ENCODE measurements at regions not wholly inside any gene's neighbourhood (a gene's known extent, or its start where the extent isn't known, plus 50 kb on each side); places are given as distances from the start of the nearest gene placed in this dataset.

DNA sequence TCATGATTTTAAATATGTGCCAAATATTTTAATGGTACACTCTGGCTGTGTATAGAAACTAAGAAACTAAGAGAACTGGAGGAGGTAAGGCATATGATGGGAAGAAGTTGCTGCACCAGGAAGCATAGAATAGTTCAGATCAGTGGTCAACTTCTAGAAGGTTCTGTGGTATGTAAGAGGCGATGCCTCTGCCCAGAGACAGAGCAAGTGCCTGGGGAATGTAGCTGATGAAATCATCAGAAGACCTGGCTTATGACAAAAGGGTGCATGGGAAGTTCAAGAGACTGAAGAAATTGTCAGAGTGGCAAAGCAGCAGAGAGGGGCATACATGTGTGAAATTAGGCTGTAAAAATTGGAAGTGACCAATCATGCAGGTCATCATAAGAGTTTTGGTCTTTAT, 580.8 kb downstream of the BMP2 start:
- no peak for TF ChIP-seq EZH2 (IDR thresholded peaks at IDR 0.05; ENCODE audit: borderline replicate concordance, insufficient read depth, low read depth, low read length, poor library complexity, severe bottlenecking)
- TF ChIP-seq, protein P1, sequence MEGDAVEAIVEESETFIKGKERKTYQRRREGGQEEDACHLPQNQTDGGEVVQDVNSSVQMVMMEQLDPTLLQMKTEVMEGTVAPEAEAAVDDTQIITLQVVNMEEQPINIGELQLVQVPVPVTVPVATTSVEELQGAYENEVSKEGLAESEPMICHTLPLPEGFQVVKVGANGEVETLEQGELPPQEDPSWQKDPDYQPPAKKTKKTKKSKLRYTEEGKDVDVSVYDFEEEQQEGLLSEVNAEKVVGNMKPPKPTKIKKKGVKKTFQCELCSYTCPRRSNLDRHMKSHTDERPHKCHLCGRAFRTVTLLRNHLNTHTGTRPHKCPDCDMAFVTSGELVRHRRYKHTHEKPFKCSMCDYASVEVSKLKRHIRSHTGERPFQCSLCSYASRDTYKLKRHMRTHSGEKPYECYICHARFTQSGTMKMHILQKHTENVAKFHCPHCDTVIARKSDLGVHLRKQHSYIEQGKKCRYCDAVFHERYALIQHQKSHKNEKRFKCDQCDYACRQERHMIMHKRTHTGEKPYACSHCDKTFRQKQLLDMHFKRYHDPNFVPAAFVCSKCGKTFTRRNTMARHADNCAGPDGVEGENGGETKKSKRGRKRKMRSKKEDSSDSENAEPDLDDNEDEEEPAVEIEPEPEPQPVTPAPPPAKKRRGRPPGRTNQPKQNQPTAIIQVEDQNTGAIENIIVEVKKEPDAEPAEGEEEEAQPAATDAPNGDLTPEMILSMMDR (IDR thresholded peaks at IDR 0.05) = no peak

All from B cell (primary cell).